ENCODE measurements at regions not wholly inside any gene's neighbourhood (a gene's known extent, or its start where the extent isn't known, plus 50 kb on each side); places are given as distances from the start of the nearest gene placed in this dataset.

DNA sequence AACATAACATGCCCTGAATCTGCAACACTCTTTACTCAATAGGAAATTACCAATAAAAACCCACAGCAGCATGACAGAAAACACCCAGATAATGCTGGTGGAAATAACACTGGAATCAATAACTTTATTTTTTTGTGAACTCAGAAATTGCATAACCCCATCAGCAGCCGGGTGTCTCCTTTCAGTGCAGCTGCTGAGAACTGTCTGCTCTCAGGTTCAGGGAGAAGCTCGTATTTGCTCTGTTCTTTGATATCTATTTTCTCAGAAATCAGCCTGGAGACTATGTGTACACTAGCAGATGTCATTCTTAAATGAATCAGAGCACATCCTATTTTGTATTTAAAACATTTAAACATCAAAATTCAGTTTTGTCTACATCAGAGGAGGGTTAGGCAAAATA, 506.0 kb downstream of the POM121L12 start:
- no peak for DNase-seq

GRCh38 chr7:53542157-53542556, 506.7 kb downstream of the POM121L12 start:
- DNase-seq: no peak
